HG03280 (cell line): ENCODE measurements at regions not wholly inside any gene's neighbourhood (a gene's known extent, or its start where the extent isn't known, plus 50 kb on each side); places are given as distances from the start of the nearest gene placed in this dataset.

Source experiments
- ATAC-seq: cut with Tn5 transposase; IDR thresholded peaks from one replicate; pipeline ENCODE4 v1.9.1; 2021; ENCODE audit warnings: mild to moderate bottlenecking, moderate library complexity; ENCODE audit not compliant: unreplicated experiment

- no peak for ATAC-seq
These were observed 187.3 kb downstream of the C12orf50 start for GRCh38 chr12:87841935-87842334.

- no peak for ATAC-seq
These were observed 193.0 kb downstream of the C12orf50 start for GRCh38 chr12:87836190-87836589.

GRCh38 chr12:87828382-87828973, 200.7 kb downstream of the C12orf50 start:
- ATAC-seq, result no peak

- ATAC-seq, result no peak
These were observed 201.4 kb downstream of the C12orf50 start for GRCh38 chr12:87827638-87828264.

- no peak for ATAC-seq
These were observed 206.3 kb downstream of the C12orf50 start for GRCh38 chr12:87822923-87823322.

GRCh38 chr12:87820524-87821202, 208.5 kb downstream of the C12orf50 start:
- no peak for ATAC-seq

GRCh38 chr12:87818441-87818840, 210.8 kb downstream of the C12orf50 start:
- no peak for ATAC-seq

GRCh38 chr12:87815771-87816585, 213.2 kb downstream of the C12orf50 start:
- ATAC-seq, result no peak

GRCh38 chr12:87814625-87815024, 214.6 kb downstream of the C12orf50 start:
- no peak for ATAC-seq

- no peak for ATAC-seq
These were observed 215.5 kb downstream of the C12orf50 start for GRCh38 chr12:87813476-87814234.

- ATAC-seq, result no peak
These were observed 216.5 kb downstream of the C12orf50 start for GRCh38 chr12:87812681-87813080.

GRCh38 chr12:87812030-87812429, 217.2 kb downstream of the C12orf50 start:
- no peak for ATAC-seq

- ATAC-seq, result no peak
These were observed 219.3 kb downstream of the C12orf50 start for GRCh38 chr12:87809916-87810315.

- ATAC-seq, result no peak
These were observed 222.1 kb downstream of the C12orf50 start for GRCh38 chr12:87807086-87807485.

GRCh38 chr12:87806310-87806709, 222.9 kb downstream of the C12orf50 start:
- ATAC-seq, result no peak

- ATAC-seq, result no peak
These were observed 224.8 kb downstream of the C12orf50 start for GRCh38 chr12:87804386-87804785.

- no peak for ATAC-seq
These were observed 226.5 kb downstream of the C12orf50 start for GRCh38 chr12:87802721-87803011.

GRCh38 chr12:87801860-87802720, 227.1 kb downstream of the C12orf50 start:
- ATAC-seq, result peak; percentile 50

- no peak for ATAC-seq
These were observed 232.2 kb downstream of the C12orf50 start for GRCh38 chr12:87796961-87797516.

- no peak for ATAC-seq
These were observed 233.6 kb downstream of the C12orf50 start for GRCh38 chr12:87795555-87795954.
